ENCODE measurements at regions not wholly inside any gene's neighbourhood (a gene's known extent, or its start where the extent isn't known, plus 50 kb on each side); places are given as distances from the start of the nearest gene placed in this dataset.

DNA sequence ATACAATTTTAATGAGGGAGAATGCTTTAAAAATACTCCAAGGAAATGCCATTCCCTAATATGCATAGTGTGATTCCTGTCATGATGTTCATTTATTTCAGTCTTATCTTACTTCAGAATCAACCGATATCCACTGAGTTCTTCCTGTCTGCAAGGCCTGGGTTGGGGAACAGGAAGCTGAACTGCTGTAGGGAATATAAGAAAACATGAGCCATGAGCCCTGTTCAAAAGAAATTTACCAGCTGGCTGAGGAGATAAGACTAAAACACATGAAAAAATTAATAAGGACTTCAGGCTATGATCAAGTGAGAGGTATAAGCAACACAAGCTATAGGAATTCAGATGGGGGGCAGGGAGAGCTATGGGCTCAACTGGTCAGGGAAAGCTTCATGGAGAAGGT, 184.7 kb downstream of the PLPP4 start (continued):
- TF ChIP-seq CHD7 (IDR thresholded peaks at IDR 0.05; ENCODE audit: insufficient replicate concordance, low read length): no peak
- no peak for TF ChIP-seq HDAC6 (IDR thresholded peaks at IDR 0.05; ENCODE audit: low read depth, low read length)
- no peak for TF ChIP-seq NRF1 (IDR thresholded peaks at IDR 0.05; ENCODE audit: low read depth, low read length)
- TF ChIP-seq TAF1 (IDR thresholded peaks at IDR 0.05; ENCODE audit: low read depth, low read length): no peak
- no peak for TF ChIP-seq CBX5 (IDR thresholded peaks at IDR 0.05; ENCODE audit: low read depth, low read length)
- no peak for TF ChIP-seq MAFK (IDR thresholded peaks at IDR 0.05; ENCODE audit: low read depth, low read length)
- no peak for TF ChIP-seq TAF7 (optimal IDR thresholded peaks at IDR 0.05; ENCODE audit: borderline replicate concordance, low read depth, low read length)
- no peak for TF ChIP-seq KDM1A (IDR thresholded peaks at IDR 0.05; ENCODE audit: borderline replicate concordance, low read length)
- TF ChIP-seq CBX8 (IDR thresholded peaks at IDR 0.05; ENCODE audit: borderline replicate concordance, low read depth, low read length): no peak
- no peak for TF ChIP-seq SIRT6 (IDR thresholded peaks at IDR 0.05; ENCODE audit: low read length)

Data from H1 (cell line).